HG03196 (cell line): ENCODE measurements at regions not wholly inside any gene's neighbourhood (a gene's known extent, or its start where the extent isn't known, plus 50 kb on each side); places are given as distances from the start of the nearest gene placed in this dataset.

Source experiments
- ATAC-seq: cut with Tn5 transposase; IDR thresholded peaks from one replicate; pipeline ENCODE4 v1.9.1; 2021; ENCODE audit not compliant: unreplicated experiment

GRCh38 chr3:41024031-41024836, 175.1 kb upstream of the CTNNB1 start:
- no peak for ATAC-seq

DNA sequence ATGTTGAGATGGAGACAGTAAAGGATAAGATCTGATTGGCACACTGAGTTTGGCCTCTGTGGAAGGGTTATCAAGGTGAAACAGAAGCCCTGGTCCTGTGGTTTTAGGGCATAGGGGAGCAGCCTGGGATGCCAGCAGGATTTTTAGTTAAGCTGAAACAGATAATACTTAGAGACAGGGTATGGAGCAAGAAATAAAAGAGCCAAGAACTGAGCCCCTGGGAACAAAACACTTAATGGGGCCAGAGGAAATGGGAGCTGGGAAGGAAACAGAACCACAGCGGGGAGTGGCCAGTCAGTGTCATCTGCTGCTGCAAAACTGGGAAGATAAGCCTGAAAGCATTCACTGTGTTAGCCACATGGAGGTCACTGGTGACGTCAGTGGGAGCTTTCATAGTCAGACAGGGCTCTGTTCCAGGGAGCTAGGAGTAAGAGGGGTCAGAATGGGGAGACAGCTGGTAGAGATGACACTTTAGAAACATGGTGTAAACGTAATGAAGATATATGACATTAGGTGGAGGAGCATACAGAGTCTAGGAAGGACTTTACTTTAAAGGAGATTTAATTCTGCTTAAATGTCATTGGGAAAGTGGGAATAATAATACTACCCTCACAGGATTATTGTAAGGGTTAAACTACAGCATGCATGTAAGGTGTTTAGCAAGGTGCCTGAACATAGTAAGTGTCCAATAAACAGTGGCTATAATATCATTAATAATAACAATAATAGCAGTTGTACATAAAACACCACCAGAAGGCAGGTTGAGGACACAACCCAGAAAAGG, 172.7 kb upstream of the CTNNB1 start:
- no peak for ATAC-seq

DNA sequence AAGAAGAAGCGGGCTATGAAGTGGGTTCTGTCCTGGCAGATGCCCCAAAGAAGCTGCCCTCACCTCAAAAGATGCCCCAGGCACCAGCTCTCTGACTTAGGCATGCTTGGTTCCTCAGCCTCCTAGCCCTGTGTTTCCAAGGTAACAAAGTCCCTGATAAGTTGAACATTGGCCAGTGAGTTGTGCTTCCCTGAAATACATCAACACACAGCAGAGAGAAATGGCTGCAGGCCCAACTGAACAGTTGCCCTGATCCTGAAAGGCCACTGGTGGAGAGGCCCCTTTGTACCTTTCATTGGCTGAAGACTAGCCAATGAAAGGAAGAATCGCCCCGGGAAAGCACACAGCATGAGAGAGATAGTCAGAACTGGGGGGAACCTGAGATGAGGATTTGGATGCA, 169.9 kb upstream of the CTNNB1 start:
- no peak for ATAC-seq

DNA sequence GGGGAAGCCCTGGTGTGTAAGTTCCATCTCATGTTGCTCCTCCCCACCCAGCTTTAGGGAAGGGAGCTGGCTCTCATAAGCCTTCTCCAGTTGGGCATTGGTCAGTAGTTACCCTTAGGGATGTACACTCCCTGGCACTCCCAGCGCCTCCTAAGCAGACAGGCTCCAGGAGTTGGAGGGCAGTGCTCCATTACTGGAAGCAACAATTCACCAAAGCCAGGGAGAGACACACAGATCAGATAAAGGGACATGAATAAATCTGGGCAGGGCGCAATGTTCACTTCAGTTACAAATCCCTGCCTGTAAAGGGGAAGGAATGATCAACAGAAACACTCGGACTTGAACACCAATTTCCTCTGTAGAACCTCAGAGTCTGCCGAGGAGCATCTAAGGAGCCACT, 169.1 kb upstream of the CTNNB1 start:
- no peak for ATAC-seq

DNA sequence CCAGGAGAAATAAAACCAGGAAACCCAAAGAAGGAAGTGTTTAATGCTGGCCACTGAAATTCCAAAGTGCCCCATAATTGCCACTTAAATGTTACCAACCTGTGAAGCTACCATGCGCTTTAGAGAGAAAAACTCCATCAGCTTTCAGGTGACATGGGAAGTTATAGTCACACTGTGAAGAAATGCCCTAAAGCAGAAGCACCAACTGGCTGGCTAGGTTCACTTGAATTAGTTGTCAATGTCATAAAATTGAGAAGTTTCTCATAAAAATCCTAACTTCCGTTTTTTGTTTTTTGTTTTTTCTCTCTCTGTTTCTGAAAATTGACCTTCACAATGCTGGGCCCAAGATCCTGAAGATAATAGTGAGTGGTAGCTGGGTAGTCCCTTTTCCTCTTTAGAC, 167.9 kb upstream of the CTNNB1 start:
- ATAC-seq: no peak

GRCh38 chr3:41033956-41034519, 165.3 kb upstream of the CTNNB1 start:
- ATAC-seq: no peak

GRCh38 chr3:41035456-41036022, 163.8 kb upstream of the CTNNB1 start:
- no peak for ATAC-seq

DNA sequence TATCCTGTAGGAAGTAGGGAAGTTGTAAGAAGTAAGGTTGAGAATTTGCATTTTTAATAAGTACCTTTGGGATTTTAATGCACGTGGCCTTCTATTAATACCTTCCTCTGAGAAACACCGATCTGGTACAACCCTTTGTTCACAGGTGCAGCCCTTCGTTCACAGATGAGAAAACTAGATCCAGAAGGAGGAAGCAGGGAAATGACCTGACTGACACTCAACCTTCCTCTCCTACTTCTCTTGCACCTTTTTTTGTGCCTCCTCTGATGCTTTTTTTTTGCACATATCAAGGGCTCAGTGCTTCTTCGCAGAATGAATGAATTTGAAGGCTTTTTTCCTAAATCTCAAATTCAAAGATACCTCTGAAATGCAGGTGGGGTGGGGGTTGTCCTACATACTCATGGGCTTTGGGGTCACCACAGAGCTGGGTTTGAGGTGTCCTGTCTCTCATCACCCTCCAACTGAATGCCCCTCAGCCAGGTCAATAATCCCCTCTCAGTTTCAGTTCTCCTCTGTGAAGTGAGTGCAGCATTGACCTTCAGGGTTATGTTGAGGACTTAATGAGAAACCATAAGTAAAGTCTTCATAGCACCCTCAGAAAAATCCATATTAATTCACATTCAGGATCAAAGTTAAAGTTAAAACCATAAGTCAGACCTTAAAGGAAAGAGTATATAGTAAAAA, 161.5 kb upstream of the CTNNB1 start:
- no peak for ATAC-seq

DNA sequence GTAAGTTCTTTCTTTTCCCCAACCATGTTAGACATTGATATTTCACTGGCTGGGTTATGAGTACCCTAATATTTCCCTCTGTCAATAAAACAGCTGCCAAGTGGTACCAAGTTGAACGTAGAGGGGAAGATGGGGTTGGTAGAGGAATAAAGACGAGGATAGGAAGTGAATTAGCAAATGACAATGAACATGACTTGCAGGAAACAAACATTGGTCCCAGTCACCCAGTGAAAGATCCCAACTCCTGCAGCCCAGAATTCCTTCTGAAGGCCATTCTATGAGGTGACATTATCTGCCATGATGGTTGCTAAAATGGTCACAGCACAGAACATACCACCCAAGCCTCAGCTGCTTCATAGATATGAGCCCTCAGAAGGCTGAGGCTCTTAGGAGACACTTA, 159.0 kb upstream of the CTNNB1 start:
- no peak for ATAC-seq

GRCh38 chr3:41041462-41041861, 157.8 kb upstream of the CTNNB1 start:
- no peak for ATAC-seq

DNA sequence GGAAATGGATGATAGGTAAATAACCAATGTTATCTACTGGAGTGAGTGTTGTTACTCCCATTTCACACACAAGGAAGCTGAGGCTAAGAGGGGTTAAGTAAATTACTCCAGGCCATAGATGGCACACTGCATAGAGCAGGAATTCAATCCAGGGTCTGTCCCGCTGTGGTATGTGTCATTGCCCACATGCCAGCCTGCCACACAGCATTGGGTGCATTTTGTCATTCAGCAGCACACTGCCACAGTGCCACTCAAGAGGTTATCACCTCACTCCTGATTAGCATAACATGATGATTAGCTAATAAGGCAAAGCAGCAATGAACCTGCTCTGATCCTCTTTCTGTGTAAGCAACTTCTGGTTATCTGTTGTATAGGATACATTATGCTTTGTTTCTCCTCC, 157.4 kb upstream of the CTNNB1 start:
- ATAC-seq: no peak

- no peak for ATAC-seq
These were observed 154.8 kb upstream of the CTNNB1 start for GRCh38 chr3:41044523-41044922.

DNA sequence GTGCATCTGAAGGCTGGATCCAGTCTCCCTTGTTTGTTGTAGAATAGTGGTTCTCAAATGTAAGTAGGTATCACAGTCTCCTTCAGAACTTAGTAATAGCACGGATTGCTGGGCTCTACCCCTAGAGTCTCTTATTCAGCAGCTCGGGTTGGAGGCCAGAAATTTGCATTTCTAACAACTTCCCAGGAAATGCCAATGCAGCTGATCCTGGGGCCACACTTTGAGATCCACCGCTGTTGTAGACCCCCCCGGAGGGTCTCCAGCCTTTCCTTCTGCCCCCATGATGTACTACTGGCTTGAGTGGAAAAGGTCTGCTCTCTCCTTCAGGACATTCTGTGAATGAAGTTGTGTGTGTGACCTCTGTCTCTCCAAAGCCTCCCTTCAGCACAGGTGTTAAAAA, 153.8 kb upstream of the CTNNB1 start:
- no peak for ATAC-seq

DNA sequence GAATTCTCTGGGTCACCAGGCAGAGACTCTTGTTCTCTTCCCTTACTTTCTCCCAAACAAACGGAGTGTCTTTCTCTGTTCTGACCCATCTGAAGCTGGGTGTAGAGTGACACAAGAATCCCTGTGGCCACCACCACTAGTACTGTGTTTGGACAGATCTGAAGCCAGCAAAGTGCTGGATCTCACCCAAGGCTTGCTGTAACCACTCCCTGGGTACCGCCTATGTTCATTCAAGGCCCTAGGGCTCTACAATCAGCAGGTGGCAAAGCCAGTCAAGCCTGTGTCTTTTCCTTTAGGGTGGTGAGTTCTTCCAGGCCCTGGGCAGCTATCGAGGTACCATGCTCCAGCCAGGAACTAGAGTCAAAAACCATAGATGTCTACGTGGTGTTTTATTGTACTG, 149.2 kb upstream of the CTNNB1 start:
- ATAC-seq: no peak

DNA sequence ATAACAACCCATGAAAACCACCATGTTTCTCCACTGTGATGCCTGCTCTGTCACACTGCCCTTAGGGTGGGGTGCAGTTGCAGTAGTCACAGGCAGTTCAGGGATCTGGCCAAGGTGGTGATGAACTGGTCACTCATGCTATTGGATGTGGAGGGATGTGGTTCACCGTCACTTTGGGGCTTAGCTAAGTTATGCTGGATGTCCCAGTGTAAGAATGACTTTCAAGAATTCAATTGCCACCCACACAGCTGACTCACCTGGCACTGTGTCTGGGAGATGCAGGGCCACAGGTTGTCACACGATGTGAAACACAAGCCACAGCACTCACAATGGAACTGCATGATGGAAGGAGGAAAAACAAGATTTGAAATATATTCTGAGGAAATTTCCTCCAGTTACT, 146.1 kb upstream of the CTNNB1 start:
- no peak for ATAC-seq

- ATAC-seq: no peak
These were observed 139.2 kb upstream of the CTNNB1 start for GRCh38 chr3:41060106-41060505.

GRCh38 chr3:41064070-41064469, 135.2 kb upstream of the CTNNB1 start:
- ATAC-seq: no peak

- ATAC-seq: no peak
These were observed 134.8 kb upstream of the CTNNB1 start for GRCh38 chr3:41064526-41064925.

DNA sequence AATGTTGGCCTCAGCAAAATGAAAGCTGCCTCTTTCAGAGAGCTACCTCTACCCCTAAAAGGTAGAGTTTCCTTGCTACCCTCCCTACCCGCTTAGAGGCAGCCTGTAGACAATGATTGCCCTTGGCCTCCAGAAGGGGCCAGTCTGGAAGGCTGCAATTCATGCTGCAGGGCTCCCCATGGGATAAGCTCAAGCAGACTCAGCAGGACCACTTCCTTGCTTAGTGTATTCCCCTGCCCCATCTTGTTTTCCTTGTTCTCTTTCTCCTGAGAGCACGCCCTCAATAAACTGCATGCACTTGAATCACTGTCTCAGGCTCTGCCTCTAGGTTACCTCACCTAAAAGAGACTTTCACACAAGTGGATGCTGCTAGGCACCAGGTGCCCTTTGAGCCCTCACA, 134.0 kb upstream of the CTNNB1 start:
- ATAC-seq: no peak

GRCh38 chr3:41073190-41073589, 126.1 kb upstream of the CTNNB1 start:
- ATAC-seq: no peak

GRCh38 chr3:41075975-41076374, 123.3 kb upstream of the CTNNB1 start:
- no peak for ATAC-seq
